GM19372 (cell line): ENCODE measurements at regions not wholly inside any gene's neighbourhood (a gene's known extent, or its start where the extent isn't known, plus 50 kb on each side); places are given as distances from the start of the nearest gene placed in this dataset.
"Not testable (repeated sequence)": the region's sequence is repeated elsewhere in the genome, so short reads cannot be mapped to it uniquely, and the experiment has no call there.

Experiments used
- ATAC-seq: cut with Tn5 transposase; IDR thresholded peaks from one replicate; pipeline ENCODE4 v1.9.1; 2021; ENCODE audit warnings: mild to moderate bottlenecking, low read depth, moderate library complexity; ENCODE audit not compliant: unreplicated experiment

- no peak for ATAC-seq
Observed at GRCh38 chr1:8230292-8230621, 87.7 kb upstream of the SLC45A1 start.

DNA sequence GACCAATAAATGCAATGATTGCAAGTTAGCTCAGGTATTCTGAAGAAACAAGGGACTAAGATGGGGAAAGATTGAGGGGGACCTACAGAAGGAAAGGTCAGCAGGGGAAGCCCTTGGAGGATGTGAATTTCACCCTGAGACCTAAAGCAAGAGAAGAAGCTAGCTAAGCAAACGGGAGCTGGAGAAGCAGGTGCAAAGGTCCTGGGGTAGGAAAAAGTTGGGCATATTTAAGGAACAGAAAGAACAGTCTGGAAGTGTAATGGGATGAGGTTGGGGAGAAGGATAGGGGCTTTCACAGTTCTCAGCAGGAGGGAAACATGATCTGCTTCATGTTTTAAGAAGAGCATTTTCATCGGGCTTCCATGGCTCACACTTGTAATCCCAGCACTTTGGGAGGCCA lies 89.7 kb upstream of the SLC45A1 start:
- ATAC-seq, result no peak

GRCh38 chr1:8227674-8228073 lies 90.2 kb upstream of the SLC45A1 start:
- not testable (repeated sequence) for ATAC-seq

DNA sequence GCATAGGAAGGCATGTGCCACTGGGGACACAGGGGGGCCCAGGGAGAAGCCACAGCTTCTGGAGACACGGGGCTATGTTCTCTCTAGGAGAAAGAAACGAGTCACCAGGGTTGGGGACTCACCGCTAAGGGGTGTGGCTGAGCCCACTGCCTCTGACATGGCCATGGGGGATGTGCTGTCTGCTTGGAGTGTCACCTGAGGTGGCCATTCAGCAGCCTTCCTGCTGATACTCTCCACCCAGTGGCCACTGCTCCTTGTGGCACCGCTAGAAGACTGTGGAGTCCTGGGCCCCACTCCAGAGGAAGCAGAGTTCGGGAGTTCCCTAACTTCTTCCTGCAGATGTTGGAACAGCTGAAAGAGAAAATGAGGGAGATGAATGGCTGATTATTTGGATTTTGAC lies 91.2 kb upstream of the SLC45A1 start:
- ATAC-seq, result no peak

GRCh38 chr1:8226024-8226423 lies 91.9 kb upstream of the SLC45A1 start:
- not testable (repeated sequence) for ATAC-seq

DNA sequence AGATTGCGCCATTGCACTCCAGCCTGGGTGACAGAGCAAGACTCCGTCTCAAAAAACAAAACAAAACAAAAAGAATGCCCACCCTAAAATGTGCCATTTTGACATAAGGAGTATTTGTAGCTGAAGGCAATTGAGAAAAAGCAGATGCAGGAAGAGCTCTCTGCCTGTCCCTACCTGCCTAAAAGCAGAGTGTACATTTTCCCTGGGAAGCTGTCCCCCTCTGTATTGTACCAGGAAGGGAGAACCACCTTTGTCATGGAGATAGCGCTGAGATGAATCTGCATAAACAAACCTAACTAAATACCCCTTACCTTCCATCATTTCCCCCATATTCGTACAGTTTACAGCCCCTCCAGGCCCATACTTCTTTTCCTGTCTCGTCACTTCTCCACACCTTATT lies 94.4 kb upstream of the SLC45A1 start:
- ATAC-seq, result no peak

- no peak for ATAC-seq
Observed at GRCh38 chr1:8222789-8223188, 95.1 kb upstream of the SLC45A1 start.

GRCh38 chr1:8219530-8219929 lies 98.4 kb upstream of the SLC45A1 start:
- no peak for ATAC-seq

- no peak for ATAC-seq
Observed at GRCh38 chr1:8218351-8219092, 99.4 kb upstream of the SLC45A1 start.

GRCh38 chr1:8217809-8218208 lies 100.1 kb upstream of the SLC45A1 start:
- no peak for ATAC-seq

DNA sequence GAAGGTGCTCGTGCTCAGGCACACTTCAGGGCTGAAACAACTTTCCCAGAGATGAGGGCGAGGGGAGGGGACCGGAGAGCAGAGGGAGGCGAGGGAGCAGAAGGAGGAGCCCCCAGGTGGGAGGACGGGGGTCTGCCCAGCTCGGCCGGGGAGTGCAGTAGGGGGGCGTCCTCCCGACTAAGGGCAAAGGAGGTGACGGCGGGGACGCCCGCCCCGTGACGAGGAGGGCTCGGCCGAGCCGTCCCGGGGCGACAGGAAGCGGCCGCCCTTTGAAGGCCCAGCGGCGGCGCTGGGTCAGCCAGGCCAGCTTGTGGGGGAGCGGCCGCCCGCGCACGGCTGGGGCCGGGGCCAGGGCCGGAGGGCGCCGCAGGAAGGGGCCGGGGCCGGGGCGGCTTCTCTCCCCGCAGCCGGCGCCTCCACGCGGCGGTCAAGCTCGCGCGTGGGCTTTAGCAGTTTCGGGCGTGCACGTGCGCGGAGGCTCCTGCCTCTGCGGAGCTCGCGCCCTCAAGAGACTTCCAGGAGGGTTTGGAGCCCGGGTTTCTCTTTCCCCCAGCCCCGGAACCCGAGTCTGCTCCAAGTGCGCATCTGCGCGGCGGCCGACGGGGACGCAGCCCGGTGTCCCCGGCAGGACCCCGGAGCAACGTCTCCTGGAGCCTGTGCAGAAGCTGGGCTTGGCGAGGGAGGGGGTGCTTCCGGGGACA lies 100.8 kb upstream of the SLC45A1 start:
- ATAC-seq, result no peak

- ATAC-seq, result no peak
Observed at GRCh38 chr1:8216005-8216404, 101.9 kb upstream of the SLC45A1 start.

DNA sequence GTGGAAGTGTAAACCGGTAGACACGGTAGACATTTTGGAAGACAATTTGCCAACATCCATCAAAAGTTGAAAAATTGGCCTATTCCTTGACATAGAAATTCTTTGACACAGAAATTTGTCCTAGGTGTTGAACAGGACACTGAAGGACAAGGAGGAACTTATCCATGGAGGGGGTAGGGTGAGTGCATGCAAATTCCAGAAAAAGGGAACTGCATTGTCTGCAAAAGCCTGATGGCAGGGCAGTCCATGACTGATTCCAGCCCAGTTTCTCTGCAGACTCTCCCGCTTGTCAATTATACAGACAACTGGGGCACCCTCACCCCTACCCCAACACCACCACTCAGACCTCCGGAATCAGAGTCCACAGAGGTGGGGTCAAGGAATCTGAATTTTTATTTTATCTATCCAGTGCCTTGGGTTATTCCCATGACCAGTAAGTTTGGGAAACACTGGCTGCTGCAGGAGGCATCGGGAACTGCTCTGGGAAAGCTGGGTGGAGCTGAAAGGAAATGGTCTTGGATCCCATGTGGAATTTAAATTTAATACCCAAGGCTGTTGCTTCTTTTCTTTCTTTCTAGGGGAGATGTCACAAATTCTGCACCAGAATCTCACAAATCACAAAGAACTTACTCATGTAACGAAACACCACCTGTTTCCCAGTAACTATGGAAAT lies 103.3 kb upstream of the SLC45A1 start:
- no peak for ATAC-seq

DNA sequence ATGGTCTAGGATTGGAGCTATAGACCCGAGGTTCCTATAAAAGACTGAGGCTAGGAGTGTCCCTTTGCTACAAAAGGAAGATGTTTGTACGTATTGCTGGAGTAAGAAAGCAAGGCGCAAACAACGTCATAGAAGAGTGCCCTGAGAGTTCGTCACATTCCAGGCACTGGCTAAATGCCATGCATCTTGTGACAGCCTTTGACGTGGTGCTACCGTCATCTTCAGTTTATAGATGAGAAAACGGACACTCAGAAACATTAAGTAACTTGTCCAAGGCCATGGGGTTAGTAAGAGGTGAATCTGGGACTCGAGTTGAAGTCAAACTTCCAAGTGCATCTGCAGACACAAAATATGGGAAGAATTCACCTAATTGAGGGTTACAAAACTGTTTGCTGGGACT lies 104.2 kb upstream of the SLC45A1 start:
- ATAC-seq, result no peak

- ATAC-seq, result no peak
Observed at GRCh38 chr1:8213136-8213535, 104.8 kb upstream of the SLC45A1 start.

DNA sequence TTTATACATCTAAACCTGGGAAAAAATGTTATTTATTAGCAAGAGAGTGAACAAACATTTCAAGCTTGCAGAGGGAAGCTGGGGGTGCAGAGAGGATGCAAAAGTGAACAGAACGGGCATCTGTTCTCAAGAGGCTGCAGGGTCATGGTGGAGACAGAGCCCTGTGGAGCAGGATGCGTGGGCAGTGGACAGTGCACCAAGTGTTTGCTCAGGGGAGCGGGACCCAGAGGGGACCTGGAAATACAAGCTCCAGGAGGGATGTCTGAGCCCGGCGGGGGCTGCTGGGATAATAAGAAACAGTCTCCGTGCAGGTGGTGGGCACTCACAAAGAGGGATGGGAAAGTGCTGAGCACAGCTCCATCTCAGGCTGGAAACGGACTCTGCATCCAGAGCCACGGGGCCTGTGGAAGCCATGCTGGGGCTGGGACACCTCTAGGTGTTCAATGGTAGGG lies 105.3 kb upstream of the SLC45A1 start:
- ATAC-seq, result no peak

GRCh38 chr1:8211883-8212579 lies 105.9 kb upstream of the SLC45A1 start:
- ATAC-seq, result no peak

GRCh38 chr1:8211251-8211882 lies 106.5 kb upstream of the SLC45A1 start:
- no peak for ATAC-seq

DNA sequence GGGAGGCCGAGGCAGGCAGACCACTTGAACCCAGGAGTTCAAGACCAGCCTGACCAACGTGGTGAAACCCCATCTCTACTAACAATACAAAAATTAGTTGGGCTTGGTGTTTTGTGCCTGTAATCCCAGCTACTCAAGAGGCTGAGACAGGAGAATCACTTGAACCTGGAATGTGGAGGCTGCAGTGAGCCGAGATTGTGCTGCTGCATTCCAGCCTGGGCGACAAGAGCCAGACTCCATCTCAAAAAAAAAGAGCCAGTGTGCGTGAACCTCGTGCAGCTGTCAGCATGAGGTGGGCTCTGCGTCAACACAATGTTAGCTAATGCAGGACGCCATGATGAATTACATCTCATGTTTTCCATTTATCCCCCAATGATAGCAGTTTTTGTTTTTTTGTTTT lies 110.7 kb upstream of the SLC45A1 start:
- ATAC-seq, result no peak

GRCh38 chr1:8206391-8206790 lies 111.5 kb upstream of the SLC45A1 start:
- no peak for ATAC-seq

GRCh38 chr1:8205771-8206170 lies 112.1 kb upstream of the SLC45A1 start:
- ATAC-seq, result no peak
